MM.1S (cell line): ENCODE measurements at regions not wholly inside any gene's neighbourhood (a gene's known extent, or its start where the extent isn't known, plus 50 kb on each side); places are given as distances from the start of the nearest gene placed in this dataset.

ENCODE experiments used
- DNase-seq: peaks from one replicate; pipeline ENCODE4 v3.0.0-alpha.2; 2015
- H2AFZ ChIP-seq: fragments of 300-600 bp; sonication (generic); 2 replicates; pipeline ENCODE4 v1.6.0; 2016; ENCODE audit warnings: antibody characterized with exemption, low read length
- H3F3A ChIP-seq: fragments of 300-600 bp; sonication (generic); 2 replicates; pipeline ENCODE4 v1.6.1; 2016; ENCODE audit warnings: mild to moderate bottlenecking, antibody characterized with exemption, low read length, moderate library complexity, mixed read lengths; ENCODE audit not compliant: insufficient read depth
- H3K27ac ChIP-seq: fragments of 300-600 bp; sonication (generic); 2 replicates; pipeline ENCODE4 v1.5.1; 2016; ENCODE audit warnings: mild to moderate bottlenecking, low read length
- H3K27me3 ChIP-seq: fragments of 300-600 bp; sonication (generic); replicated peaks from 2 replicates; pipeline ENCODE4 v1.6.0; 2016; ENCODE audit warnings: low read length; ENCODE audit not compliant: insufficient read depth
- H3K36me3 ChIP-seq: fragments of 300-600 bp; sonication (generic); replicated peaks from 2 replicates; pipeline ENCODE4 v1.6.1; 2016; ENCODE audit warnings: mild to moderate bottlenecking, low read length, mixed read lengths; ENCODE audit not compliant: insufficient read depth
- H3K4me1 ChIP-seq: fragments of 300-600 bp; sonication (generic); 2 replicates; pipeline ENCODE4 v1.6.1; 2016; ENCODE audit warnings: low read length, mixed read lengths
- H3K4me2 ChIP-seq: fragments of 300-600 bp; sonication (generic); 2 replicates; pipeline ENCODE4 v1.6.0; 2016; ENCODE audit warnings: low read depth, low read length
- H3K4me3 ChIP-seq: fragments of 300-600 bp; sonication (generic); 2 replicates; pipeline ENCODE4 v1.5.1; 2016; ENCODE audit warnings: low read length, mixed read lengths
- H3K79me2 ChIP-seq: fragments of 300-600 bp; sonication (generic); 2 replicates; pipeline ENCODE4 v1.6.1; 2016; ENCODE audit warnings: mixed run types, low read length, mixed read lengths
- H3K9ac ChIP-seq: fragments of 300-600 bp; sonication (generic); 2 replicates; pipeline ENCODE4 v1.6.1; 2016; ENCODE audit warnings: low read length, mixed read lengths
- H3K9me2 ChIP-seq: fragments of 300-600 bp; sonication (generic); replicated peaks from 2 replicates; pipeline ENCODE4 v1.6.1; 2016; ENCODE audit warnings: mild to moderate bottlenecking, low read length, mixed read lengths; ENCODE audit not compliant: insufficient read depth
- H3K9me3 ChIP-seq: fragments of 300-600 bp; sonication (generic); replicated peaks from 2 replicates; pipeline ENCODE4 v1.6.1; 2016; ENCODE audit warnings: mild to moderate bottlenecking, low read length, mixed read lengths; ENCODE audit not compliant: insufficient read depth
- H4K20me1 ChIP-seq: fragments of 300-600 bp; sonication (generic); 2 replicates; pipeline ENCODE4 v1.6.1; 2016; ENCODE audit warnings: mild to moderate bottlenecking, low read length, moderate library complexity, mixed read lengths; ENCODE audit not compliant: insufficient read depth
- CTCF ChIP-seq: fragments of 300-600 bp; sonication (generic); IDR thresholded peaks from 2 replicates; pipeline ENCODE4 v1.5.1; 2016; ENCODE audit warnings: antibody characterized with exemption, low read length, mixed read lengths
- EZH2 ChIP-seq: fragments of 300-600 bp; sonication (generic); optimal IDR thresholded peaks from 2 replicates; pipeline ENCODE3; 2017; ENCODE audit warnings: low read depth, mild to moderate bottlenecking, antibody characterized with exemption, low read length, mixed read lengths
- EZH2phosphoT487 ChIP-seq: fragments of 300-600 bp; sonication (generic); IDR thresholded peaks from 2 replicates; pipeline ENCODE4 v1.6.1; 2018; ENCODE audit warnings: antibody characterized with exemption, low read length

GRCh38 chr7:38054199-38054598 lies 123.8 kb upstream of the STARD3NL start:
- no peaks in the 10 kb centered on the region for H3K27me3 ChIP-seq
- H3K4me3 ChIP-seq = no peak overlapping the region
- no peak overlapping the region for H3K9ac ChIP-seq
- no peaks in the 10 kb centered on the region for H3K79me2 ChIP-seq
- no peaks in the 10 kb centered on the region for H3K9me2 ChIP-seq
- no peaks in the 10 kb centered on the region for H3K4me1 ChIP-seq
- H4K20me1 ChIP-seq = no peaks in the 10 kb centered on the region
- TF ChIP-seq EZH2 (no peak), CTCF (no peak), EZH2phosphoT487 (no peak)
- no peaks in the 10 kb centered on the region for H3K9me3 ChIP-seq
- H3K27ac ChIP-seq = no peak overlapping the region
- no peaks in the 10 kb centered on the region for H3K36me3 ChIP-seq
- no peak overlapping the region for H2AFZ ChIP-seq
- H3K4me2 ChIP-seq = no peak overlapping the region
- H3F3A ChIP-seq = no peaks in the 10 kb centered on the region
- no peak for DNase-seq

GRCh38 chr7:38057829-38058228 lies 120.2 kb upstream of the STARD3NL start:
- no peaks in the 10 kb centered on the region for H3K79me2 ChIP-seq
- H3K4me1 ChIP-seq = no peaks in the 10 kb centered on the region
- no peaks in the 10 kb centered on the region for H3K36me3 ChIP-seq

GRCh38 chr7:38060116-38060515 lies 117.9 kb upstream of the STARD3NL start:
- H3K27me3 ChIP-seq = no peaks in the 10 kb centered on the region
- no peak overlapping the region for H3K27ac ChIP-seq
- H2AFZ ChIP-seq = no peak overlapping the region
- no peak overlapping the region for H3K4me2 ChIP-seq
- H3F3A ChIP-seq = no peaks in the 10 kb centered on the region
- no peaks in the 10 kb centered on the region for H3K9me3 ChIP-seq
- no peak overlapping the region for H3K4me3 ChIP-seq
- no peak for TF ChIP-seq EZH2
- TF ChIP-seq CTCF = no peak
- no peak for TF ChIP-seq EZH2phosphoT487
- no peak overlapping the region for H3K9ac ChIP-seq
- H3K79me2 ChIP-seq = no peaks in the 10 kb centered on the region
- H3K36me3 ChIP-seq = no peaks in the 10 kb centered on the region
- no peak for DNase-seq
- no peaks in the 10 kb centered on the region for H3K9me2 ChIP-seq
- no peaks in the 10 kb centered on the region for H3K4me1 ChIP-seq
- H4K20me1 ChIP-seq = no peaks in the 10 kb centered on the region

More at GRCh38 chr7:38057829-38058228, 120.2 kb upstream of the STARD3NL start:
- H3F3A ChIP-seq = no peaks in the 10 kb centered on the region
- H3K4me2 ChIP-seq = no peak overlapping the region
- H4K20me1 ChIP-seq = no peaks in the 10 kb centered on the region
- no peak overlapping the region for H3K9ac ChIP-seq
- H3K27ac ChIP-seq = no peak overlapping the region
- no peaks in the 10 kb centered on the region for H3K9me2 ChIP-seq
- no peak overlapping the region for H3K4me3 ChIP-seq
- H3K9me3 ChIP-seq = no peaks in the 10 kb centered on the region
- TF ChIP-seq CTCF (no peak), EZH2 (no peak), EZH2phosphoT487 (no peak)
- H3K27me3 ChIP-seq = no peaks in the 10 kb centered on the region
- H2AFZ ChIP-seq = no peak overlapping the region
- no peak for DNase-seq
